ENCODE measurements at regions not wholly inside any gene's neighbourhood (a gene's known extent, or its start where the extent isn't known, plus 50 kb on each side); places are given as distances from the start of the nearest gene placed in this dataset.

GRCh38 chrX:128460835-128461234 lies 408.6 kb upstream of the ACTRT1 start:
- no peaks in the 10 kb centered on the region for H3K27me3 ChIP-seq (ENCODE audit: low read length)
- no peak overlapping the region for H3K27ac ChIP-seq (ENCODE audit: low read depth, low read length)
- no peaks in the 10 kb centered on the region for H3K9me3 ChIP-seq (ENCODE audit: insufficient read depth, low read length)
- no peaks in the 10 kb centered on the region for H3K36me3 ChIP-seq (ENCODE audit: low read length)
- no peaks in the 10 kb centered on the region for H3K9me2 ChIP-seq (replicated peaks; ENCODE audit: insufficient read depth, low read length)
- no peak overlapping the region for H3K4me3 ChIP-seq (ENCODE audit: insufficient read depth, low read length, poor library complexity, severe bottlenecking)
- no peaks in the 10 kb centered on the region for H3F3A ChIP-seq (ENCODE audit: insufficient read depth)
- H4K20me1 ChIP-seq (ENCODE audit: low read depth, low read length): no peaks in the 10 kb centered on the region
- H3K4me2 ChIP-seq (ENCODE audit: low read depth, low read length, poor library complexity, severe bottlenecking): no peak overlapping the region
- no peaks in the 10 kb centered on the region for H3K79me2 ChIP-seq (ENCODE audit: insufficient read depth, low read length)
- no peak overlapping the region for H3K9ac ChIP-seq (ENCODE audit: low read length)
- TF ChIP-seq CTCF (IDR thresholded peaks at IDR 0.05; ENCODE audit: insufficient read depth, low read length, poor library complexity, severe bottlenecking): no peak
- TF ChIP-seq EZH2phosphoT487 (conservative IDR thresholded peaks at IDR 0.05; ENCODE audit: low read length): no peak
- no peak overlapping the region for H2AFZ ChIP-seq (ENCODE audit: low read depth, low read length, severe bottlenecking)

- Histone ChIP-seq H3K9me3 (ENCODE audit: insufficient read depth, low read length) (no peaks in the 10 kb centered on the region), H3K9ac (ENCODE audit: low read length) (no peak overlapping the region), H3K9me2 (replicated peaks; ENCODE audit: insufficient read depth, low read length) (no peaks in the 10 kb centered on the region), H3K4me3 (ENCODE audit: insufficient read depth, low read length, poor library complexity, severe bottlenecking) (no peak overlapping the region), H3K27me3 (ENCODE audit: low read length) (no peaks in the 10 kb centered on the region), H3K4me2 (ENCODE audit: low read depth, low read length, poor library complexity, severe bottlenecking) (no peak overlapping the region), H4K20me1 (ENCODE audit: low read depth, low read length) (no peaks in the 10 kb centered on the region), H3F3A (ENCODE audit: insufficient read depth) (no peaks in the 10 kb centered on the region), H3K79me2 (ENCODE audit: insufficient read depth, low read length) (no peaks in the 10 kb centered on the region), H2AFZ (ENCODE audit: low read depth, low read length, severe bottlenecking) (no peak overlapping the region), H3K36me3 (ENCODE audit: low read length) (no peaks in the 10 kb centered on the region), H3K27ac (ENCODE audit: low read depth, low read length) (no peak overlapping the region)
- TF ChIP-seq EZH2phosphoT487 (conservative IDR thresholded peaks at IDR 0.05; ENCODE audit: low read length): no peak
- no peak for TF ChIP-seq CTCF (IDR thresholded peaks at IDR 0.05; ENCODE audit: insufficient read depth, low read length, poor library complexity, severe bottlenecking)
Observed at GRCh38 chrX:128458888-128459287, 406.7 kb upstream of the ACTRT1 start.

- Histone ChIP-seq H3K27ac (ENCODE audit: low read depth, low read length) (no peak overlapping the region), H4K20me1 (ENCODE audit: low read depth, low read length) (no peaks in the 10 kb centered on the region), H2AFZ (ENCODE audit: low read depth, low read length, severe bottlenecking) (no peak overlapping the region), H3K4me3 (ENCODE audit: insufficient read depth, low read length, poor library complexity, severe bottlenecking) (no peak overlapping the region), H3K79me2 (ENCODE audit: insufficient read depth, low read length) (no peaks in the 10 kb centered on the region), H3K36me3 (ENCODE audit: low read length) (no peaks in the 10 kb centered on the region), H3K9me3 (ENCODE audit: insufficient read depth, low read length) (no peaks in the 10 kb centered on the region), H3K9me2 (replicated peaks; ENCODE audit: insufficient read depth, low read length) (no peaks in the 10 kb centered on the region), H3F3A (ENCODE audit: insufficient read depth) (no peaks in the 10 kb centered on the region), H3K4me2 (ENCODE audit: low read depth, low read length, poor library complexity, severe bottlenecking) (no peak overlapping the region), H3K27me3 (ENCODE audit: low read length) (no peaks in the 10 kb centered on the region), H3K9ac (ENCODE audit: low read length) (no peak overlapping the region)
- TF ChIP-seq CTCF (IDR thresholded peaks at IDR 0.05; ENCODE audit: insufficient read depth, low read length, poor library complexity, severe bottlenecking) (no peak), EZH2phosphoT487 (conservative IDR thresholded peaks at IDR 0.05; ENCODE audit: low read length) (no peak)
Observed at GRCh38 chrX:128457674-128458073, 405.5 kb upstream of the ACTRT1 start.

Measured in SU-DHL-6 (cell line).